ENCODE measurements at regions not wholly inside any gene's neighbourhood (a gene's known extent, or its start where the extent isn't known, plus 50 kb on each side); places are given as distances from the start of the nearest gene placed in this dataset.

GRCh38 chr1:181985936-181986906 is 75.3 kb downstream of the ZNF648 start:
- TF ChIP-seq CTCF (conservative IDR thresholded peaks at IDR 0.05 in 1 of 2, IDR thresholded peaks at IDR 0.05 in 1 of 2; ENCODE audit: extremely low read depth in 1 of 2, insufficient read depth in 1 of 2, low read depth in 1 of 2, low read length in 2 of 2) (no peak), EZH2 (IDR thresholded peaks at IDR 0.05; ENCODE audit: borderline replicate concordance, low read length) (no peak)
